Heart left ventricle (tissue), 16 donors: ENCODE measurements at regions not wholly inside any gene's neighbourhood (a gene's known extent, or its start where the extent isn't known, plus 50 kb on each side); places are given as distances from the start of the nearest gene placed in this dataset.

Experiments used
- ATAC-seq, 4 donors: fragments of 200-7000 bp; cut with Tn5 transposase; one replicate each; pipeline ENCODE4 v1.9.1; 2020 to 2022; ENCODE audit warnings: moderate library complexity in 4 of 4, mild to moderate bottlenecking in 3 of 4, moderate number of reproducible peaks in 1 of 4
- DNase-seq, 5 donors: peaks; one replicate each; pipeline ENCODE4 v3.0.0-alpha.2; 2020
- H3K27ac ChIP-seq, 12 donors: fragments of 200-600 bp; sonication (generic) in 4 of 12; one replicate each; pipeline versions ENCODE4 v1.5.0 to v1.8.0; 2016 to 2022; ENCODE audit warnings: mild to moderate bottlenecking in 2 of 12
- H3K27me3 ChIP-seq, 9 donors: fragments of 200-600 bp; sonication (generic) in 2 of 9; one replicate each; pipeline versions ENCODE4 v1.5.1 to v1.8.0; 2016 to 2022; ENCODE audit warnings: mild to moderate bottlenecking in 3 of 9
- H3K36me3 ChIP-seq, 9 donors: fragments of 200-600 bp; sonication (generic) in 2 of 9; one replicate each; pipeline versions ENCODE4 v1.5.0 to v1.8.0; 2018 to 2022; ENCODE audit warnings: mild to moderate bottlenecking in 2 of 9
- H3K4me1 ChIP-seq, 12 donors: fragments of 200-600 bp; sonication (generic) in 4 of 12; one replicate each; pipeline versions ENCODE4 v1.5.0 to v1.8.0; 2016 to 2022; ENCODE audit warnings: mild to moderate bottlenecking in 3 of 12
- H3K4me3 ChIP-seq, 12 donors: fragments of 200-600 bp; sonication (generic) in 4 of 12; one replicate each; pipeline versions ENCODE4 v1.5.0 to v1.8.0; 2017 to 2022; ENCODE audit warnings: mild to moderate bottlenecking in 9 of 12, moderate library complexity in 4 of 12
- H3K9me3 ChIP-seq, 12 donors: fragments of 200-600 bp; sonication (generic) in 4 of 12; one replicate each; pipeline versions ENCODE4 v1.5.0 to v1.8.0; 2016 to 2022; ENCODE audit warnings: mild to moderate bottlenecking in 1 of 12
- CTCF ChIP-seq, 12 donors: fragments of 200-600 bp; sonication (generic) in 4 of 12; IDR thresholded peaks; one replicate each; pipeline versions ENCODE4 v1.5.0 to v1.8.0; 2018 to 2022; ENCODE audit warnings: antibody characterized with exemption in 12 of 12, mild to moderate bottlenecking in 5 of 12
- POLR2A ChIP-seq, 2 donors: fragments of 450-650 bp; IDR thresholded peaks; one replicate each; pipeline ENCODE4 v1.6.1; 2017; ENCODE audit warnings: antibody characterized with exemption in 2 of 2, mild to moderate bottlenecking in 2 of 2, moderate library complexity in 2 of 2
- WGBS, 4 donors: extraction: QIAGEN DNeasy Blood & Tissue Kit in 2 of 4; methylation state at CpG; one replicate each; pipeline versions ENCODE4 v1.1.5 to v1.1.7; 2013 to 2018; 5-methylcytosine and 5-hydroxymethylcytosine counted together
- intact Hi-C, 10 donors: fragments of 100-400 bp; cut with DNase I; formaldehyde crosslinking; loops; one replicate each; pipeline versions ENCODE4 v1.11.1 to v1.14.2; 2022
- donor health status: ischemic (EF 13 %, LVEDD 7.1; RV severe dilation, severe dysfunction).
- donor health status: healthy with polysubstance abuse.
- donor health status: DM: no; HTN: yes; CAD: no.
- donor health status: DM: no; HTN: no; CAD: no.
- donor health status: ischemic (EF 25% LVEDD 6.9; RV normal size, moderate dysfunction).
- donor health status: ischemic (EF 25% LVEDD 5.7; RV mildly dilated, moderate dysfunction).
- donor health status: healthy.
- donor health status: DM: yes; HTN: yes; CAD: no.
- donor health status: ischemic (EF 35%, LVEDD 5.7; RV mildly dilated, moderate dysfunction).
- donor health status: nonischemic (EF 11% LVEDD 7.7; RV severe dilation, severe dysfunction).
- donor health status: DM: yes; HTN: yes; CAD: no.
- donor health status: PGD.
- donor health status: ischemic (EF 29% LVEDD 5.4; RV normal size, mild dysfunction).
- donor health status: nonischemic (EF 23%, LVEDD 6.1; RV moderate dilation, normal function).

DNA sequence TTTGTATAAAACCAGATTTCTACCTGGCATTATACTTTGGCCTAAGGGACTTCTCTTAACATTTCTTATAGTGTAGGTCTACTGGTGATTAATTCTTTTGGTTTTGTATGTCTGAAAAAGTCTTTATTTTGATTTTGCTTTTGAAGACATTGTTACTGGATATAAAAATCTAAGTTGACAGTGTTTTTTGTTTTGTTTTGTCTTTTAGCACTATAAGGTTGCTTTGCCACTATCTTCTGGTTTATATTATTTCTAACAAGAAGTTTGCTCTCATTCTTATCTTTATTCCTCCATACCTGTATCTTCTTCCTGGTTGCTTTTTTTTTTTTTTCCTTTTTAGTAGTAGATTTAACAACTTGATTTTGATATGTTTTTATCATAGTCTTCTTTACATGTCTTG is 76.0 kb downstream of the ING2 start:
- H3K27ac ChIP-seq: no peak overlapping the region
- no peak for TF ChIP-seq POLR2A (IDR thresholded peaks at IDR 0.05)
- TF ChIP-seq CTCF (IDR thresholded peaks at IDR 0.05): no peak
- ATAC-seq (no peak), DNase-seq (no peak)
- no peaks in the 10 kb centered on the region for H3K27me3 ChIP-seq
- no peak overlapping the region for H3K4me3 ChIP-seq
- H3K36me3 ChIP-seq: no peaks in the 10 kb centered on the region
- H3K4me1 ChIP-seq: no peaks in the 10 kb centered on the region
- intact Hi-C loops: no loop called here
- peaks cover 0 to 23% (median 0%) of the 10 kb centered on the region in 12 donors for H3K9me3 ChIP-seq

- Histone ChIP-seq H3K9me3 (peaks cover 0 to 3% (median 0%) of the 10 kb centered on the region in 12 donors), H3K4me1 (peaks cover 0 to 5% (median 0%) of the 10 kb centered on the region in 12 donors), H3K27me3 (no peaks in the 10 kb centered on the region), H3K27ac (no peak overlapping the region), H3K36me3 (no peaks in the 10 kb centered on the region), H3K4me3 (no peak overlapping the region)
- intact Hi-C loops: no loop called here
- no peak for TF ChIP-seq POLR2A (IDR thresholded peaks at IDR 0.05)
- TF ChIP-seq CTCF (IDR thresholded peaks at IDR 0.05): no peak
- no peak for DNase-seq
- ATAC-seq: no peak
- WGBS, 4 donors: 82 to 94% (median 89%) methylated on average over 9 to 10 of the region's 10 CpGs
Measured at GRCh38 chr4:183586824-183587223, 72.2 kb downstream of the RWDD4 start.

- Histone ChIP-seq H3K36me3 (no peaks in the 10 kb centered on the region), H3K4me1 (peaks cover 0 to 5% (median 0%) of the 10 kb centered on the region in 12 donors), H3K9me3 (no peaks in the 10 kb centered on the region), H3K27ac (peak overlapping the region in 5 of 12 donors; percentile 5 to 67 (median 34)), H3K4me3 (no peak overlapping the region), H3K27me3 (no peaks in the 10 kb centered on the region)
- ATAC-seq (peak; percentile 32 to 89 (median 78)), DNase-seq (no peak)
- 59 to 66% (median 61%) methylated on average over 11 of the region's 11 CpGs for WGBS, 4 donors
- no peak for TF ChIP-seq CTCF (IDR thresholded peaks at IDR 0.05)
- no peak for TF ChIP-seq POLR2A (IDR thresholded peaks at IDR 0.05)
- intact Hi-C loops: no loop called here
Measured at GRCh38 chr4:183588169-183588675, 70.8 kb downstream of the RWDD4 start.

- Histone ChIP-seq H3K4me1 (peaks cover 0 to 5% (median 0%) of the 10 kb centered on the region in 12 donors), H3K4me3 (no peak overlapping the region), H3K36me3 (no peaks in the 10 kb centered on the region), H3K9me3 (no peaks in the 10 kb centered on the region), H3K27me3 (no peaks in the 10 kb centered on the region), H3K27ac (peak overlapping the region in 3 of 12 donors; percentile 5 to 65 (median 5))
- no peak for TF ChIP-seq POLR2A (IDR thresholded peaks at IDR 0.05)
- intact Hi-C loops: no loop called here
- DNase-seq (no peak), ATAC-seq (peak in 1 of 4 donors; percentile 25)
- WGBS, 4 donors: 95 to 97% (median 95%) methylated on average over 3 of the region's 3 CpGs
Measured at GRCh38 chr4:183588691-183589090, 70.3 kb downstream of the RWDD4 start.
